HG03342 (cell line): ENCODE measurements at regions not wholly inside any gene's neighbourhood (a gene's known extent, or its start where the extent isn't known, plus 50 kb on each side); places are given as distances from the start of the nearest gene placed in this dataset.
A peak's percentile ranks its signal among the peaks of the same experiment; 100 is the strongest.
"Not testable (repeated sequence)": the region's sequence is repeated elsewhere in the genome, so short reads cannot be mapped to it uniquely, and the experiment has no call there.

Experiments
- ATAC-seq: cut with Tn5 transposase; IDR thresholded peaks from one replicate; pipeline ENCODE4 v1.9.1; 2021; ENCODE audit warnings: mild to moderate bottlenecking, moderate library complexity; ENCODE audit not compliant: unreplicated experiment

- ATAC-seq, result peak; percentile 40
Observed at GRCh38 chr12:94817695-94818075, 167.3 kb upstream of the TMCC3 start.

GRCh38 chr12:94817201-94817600 lies 166.8 kb upstream of the TMCC3 start:
- not testable (repeated sequence) for ATAC-seq

GRCh38 chr12:94816746-94817145 lies 166.4 kb upstream of the TMCC3 start:
- ATAC-seq, result not testable (repeated sequence)

GRCh38 chr12:94815958-94816357 lies 165.6 kb upstream of the TMCC3 start:
- ATAC-seq, result no peak

GRCh38 chr12:94815450-94815849 lies 165.1 kb upstream of the TMCC3 start:
- no peak for ATAC-seq

- ATAC-seq, result no peak
Observed at GRCh38 chr12:94813314-94813713, 163.0 kb upstream of the TMCC3 start.

- ATAC-seq, result no peak
Observed at GRCh38 chr12:94812345-94812744, 162.0 kb upstream of the TMCC3 start.

GRCh38 chr12:94811611-94812010 lies 161.3 kb upstream of the TMCC3 start:
- no peak for ATAC-seq

- ATAC-seq, result no peak
Observed at GRCh38 chr12:94807951-94808350, 157.6 kb upstream of the TMCC3 start.

- ATAC-seq, result no peak
Observed at GRCh38 chr12:94806617-94807016, 156.3 kb upstream of the TMCC3 start.

- peak; percentile 73 for ATAC-seq
Observed at GRCh38 chr12:94805749-94806529, 155.6 kb upstream of the TMCC3 start.

GRCh38 chr12:94803939-94804338 lies 153.6 kb upstream of the TMCC3 start:
- no peak for ATAC-seq

GRCh38 chr12:94802796-94803195 lies 152.4 kb upstream of the TMCC3 start:
- ATAC-seq, result no peak

GRCh38 chr12:94801745-94802144 lies 151.4 kb upstream of the TMCC3 start:
- no peak for ATAC-seq

GRCh38 chr12:94799136-94799535 lies 148.8 kb upstream of the TMCC3 start:
- ATAC-seq, result no peak

GRCh38 chr12:94798113-94798512 lies 147.8 kb upstream of the TMCC3 start:
- ATAC-seq, result no peak

- no peak for ATAC-seq
Observed at GRCh38 chr12:94795520-94795919, 145.2 kb upstream of the TMCC3 start.

GRCh38 chr12:94795044-94795443 lies 144.7 kb upstream of the TMCC3 start:
- no peak for ATAC-seq

GRCh38 chr12:94793191-94793595 lies 142.8 kb upstream of the TMCC3 start:
- ATAC-seq, result no peak

GRCh38 chr12:94792693-94793092 lies 142.3 kb upstream of the TMCC3 start:
- no peak for ATAC-seq

- ATAC-seq, result no peak
Observed at GRCh38 chr12:94791933-94792332, 141.6 kb upstream of the TMCC3 start.

GRCh38 chr12:94790825-94791224 lies 140.5 kb upstream of the TMCC3 start:
- ATAC-seq, result no peak

GRCh38 chr12:94790370-94790769 lies 140.0 kb upstream of the TMCC3 start:
- ATAC-seq, result no peak
